Thyroid gland (tissue), 4 donors: ENCODE measurements at regions not wholly inside any gene's neighbourhood (a gene's known extent, or its start where the extent isn't known, plus 50 kb on each side); places are given as distances from the start of the nearest gene placed in this dataset.

Experiments
- CTCF ChIP-seq, 6 experiments: fragments of 200-600 bp in 3 of 6; fragments of 450-650 bp in 3 of 6; sonication (generic) in 3 of 6; IDR thresholded peaks; one replicate each; pipeline ENCODE4 v1.5.1; 2016 to 2019; ENCODE audit warnings: antibody characterized with exemption in 6 of 6, mild to moderate bottlenecking in 2 of 6, inconsistent platforms in 1 of 6, moderate library complexity in 1 of 6
- POLR2A ChIP-seq, 2 donors: fragments of 450-650 bp; IDR thresholded peaks; one replicate each; pipeline ENCODE4 v1.6.1; 2017; ENCODE audit warnings: antibody characterized with exemption in 2 of 2, mild to moderate bottlenecking in 2 of 2, moderate library complexity in 1 of 2

- TF ChIP-seq CTCF (IDR thresholded peaks at IDR 0.05) = no peak
- TF ChIP-seq POLR2A (IDR thresholded peaks at IDR 0.05) = no peak
Measured at GRCh38 chr4:123980736-123981300, 584.2 kb downstream of the SPRY1 start.
